Activated CD4-positive, alpha-beta memory T cell treated with anti-CD3 and anti-CD28 coated beads for 36 hours (primary cell): ENCODE measurements at regions not wholly inside any gene's neighbourhood (a gene's known extent, or its start where the extent isn't known, plus 50 kb on each side); places are given as distances from the start of the nearest gene placed in this dataset.

ENCODE experiments used
- CTCF ChIA-PET: fragments of 350-600 bp; sonication (Branson Sonifier 250); formaldehyde crosslinking; loops from one replicate; lab custom pipeline; 2021; ENCODE audit warnings: antibody characterized with exemption, inconsistent platforms; lab: Charles Lee
- POLR2A ChIA-PET: fragments of 350-600 bp; sonication (Branson Sonifier 250); formaldehyde crosslinking; loops from one replicate; lab custom pipeline; 2021; ENCODE audit warnings: antibody characterized with exemption; lab: Charles Lee
- DNase-seq: peaks from one replicate; pipeline ENCODE4 v3.0.0-alpha.2; 2020
- H3K27ac Mint-ChIP-seq: one replicate; pipeline ENCODE4 v1.8.0; 2021; ENCODE audit warnings: mixed read lengths
- H3K27me3 Mint-ChIP-seq: one replicate; pipeline ENCODE4 v1.8.0; 2021; ENCODE audit warnings: mixed read lengths
- H3K36me3 Mint-ChIP-seq: one replicate; pipeline ENCODE4 v1.8.0; 2021; ENCODE audit warnings: mixed read lengths
- H3K4me1 Mint-ChIP-seq: one replicate; pipeline ENCODE4 v1.8.0; 2021; ENCODE audit warnings: low read depth, mixed read lengths
- H3K4me3 Mint-ChIP-seq: one replicate; pipeline ENCODE4 v1.8.0; 2021; ENCODE audit warnings: mild to moderate bottlenecking, mixed read lengths
- H3K9me3 Mint-ChIP-seq: one replicate; pipeline ENCODE4 v1.8.0; 2021; ENCODE audit warnings: mixed read lengths
- intact Hi-C: fragments of 100-400 bp; cut with micrococcal nuclease; formaldehyde crosslinking; loops from one replicate; pipeline ENCODE4 v1.15.1; 2023

DNA sequence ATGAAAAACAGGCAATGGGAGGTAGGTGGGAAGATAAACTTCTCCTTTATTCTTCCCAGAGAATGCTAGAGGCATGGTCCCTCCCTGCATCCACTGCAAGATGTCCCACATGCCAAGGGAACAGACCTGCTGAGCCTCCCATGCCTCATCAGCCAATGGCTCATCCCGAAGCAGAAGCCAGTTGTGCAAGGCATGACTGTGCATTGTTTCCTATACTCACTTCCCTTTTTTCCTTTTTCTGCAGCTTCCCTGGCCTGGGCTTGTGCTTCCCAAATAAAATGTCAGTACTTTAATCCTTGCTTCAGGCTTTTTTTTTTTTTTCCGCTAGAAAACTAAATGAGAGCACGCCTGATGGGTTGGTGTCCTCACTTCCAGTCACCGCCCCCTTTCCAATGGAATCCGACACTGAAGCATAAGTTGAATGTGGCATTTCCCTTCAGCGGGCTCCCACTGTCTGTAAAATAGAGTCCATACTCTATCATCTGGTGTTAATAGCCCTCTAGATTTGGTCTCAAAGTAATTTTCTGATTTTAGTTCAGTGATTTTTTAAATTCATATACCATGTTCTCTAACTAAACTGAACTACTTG, 239.0 kb upstream of the JADE1 start:
- H3K27ac Mint-ChIP-seq, result no peak overlapping the region
- CTCF ChIA-PET, result no interaction called here
- no peaks in the 10 kb centered on the region for H3K4me1 Mint-ChIP-seq
- intact Hi-C loops, result loop anchor here (5.0 to 10.0 kb wide), 4 partner anchors 104 to 522 kb away; partner anchors contain the start of gene SCLT1
- H3K27me3 Mint-ChIP-seq, result peaks cover 14% of the 10 kb centered on the region
- H3K9me3 Mint-ChIP-seq, result no peaks in the 10 kb centered on the region
- no peaks in the 10 kb centered on the region for H3K36me3 Mint-ChIP-seq
- no peak for DNase-seq
- POLR2A ChIA-PET, result no interaction called here
- H3K4me3 Mint-ChIP-seq, result no peak overlapping the region

DNA sequence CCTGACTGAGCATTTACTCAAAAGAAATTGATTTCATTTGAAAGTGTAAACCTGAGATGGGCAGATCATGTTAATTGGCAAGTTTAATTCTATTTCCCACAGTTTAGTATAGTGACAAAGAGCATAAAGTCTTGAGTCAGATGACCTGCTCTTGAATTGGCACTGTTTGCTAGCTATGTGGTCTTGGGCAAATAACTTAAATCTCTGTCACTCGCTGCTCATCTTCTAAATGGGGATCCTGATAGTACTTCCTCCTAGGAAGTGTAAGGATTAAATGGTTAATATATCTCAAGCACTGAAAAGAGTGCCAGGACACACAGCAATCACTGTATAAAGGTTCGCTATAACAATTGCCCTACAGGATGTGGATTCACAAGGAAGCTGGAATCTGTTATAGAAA, 242.8 kb upstream of the JADE1 start:
- POLR2A ChIA-PET, result no interaction called here
- Mint-ChIP-seq H3K9me3 (no peaks in the 10 kb centered on the region), H3K27me3 (peaks cover 16% of the 10 kb centered on the region), H3K4me1 (no peaks in the 10 kb centered on the region), H3K36me3 (no peaks in the 10 kb centered on the region), H3K27ac (no peak overlapping the region), H3K4me3 (no peak overlapping the region)
- CTCF ChIA-PET, result no interaction called here
- intact Hi-C loops, result no loop called here
- no peak for DNase-seq

GRCh38 chr4:128565565-128566186, 243.8 kb upstream of the JADE1 start:
- CTCF ChIA-PET, result no interaction called here
- H3K4me3 Mint-ChIP-seq, result no peak overlapping the region
- H3K36me3 Mint-ChIP-seq, result no peaks in the 10 kb centered on the region
- H3K9me3 Mint-ChIP-seq, result no peaks in the 10 kb centered on the region
- H3K27ac Mint-ChIP-seq, result no peak overlapping the region
- POLR2A ChIA-PET, result no interaction called here
- intact Hi-C loops, result no loop called here
- peaks cover 13% of the 10 kb centered on the region for H3K27me3 Mint-ChIP-seq
- H3K4me1 Mint-ChIP-seq, result no peaks in the 10 kb centered on the region
- peak; percentile 42 for DNase-seq

DNA sequence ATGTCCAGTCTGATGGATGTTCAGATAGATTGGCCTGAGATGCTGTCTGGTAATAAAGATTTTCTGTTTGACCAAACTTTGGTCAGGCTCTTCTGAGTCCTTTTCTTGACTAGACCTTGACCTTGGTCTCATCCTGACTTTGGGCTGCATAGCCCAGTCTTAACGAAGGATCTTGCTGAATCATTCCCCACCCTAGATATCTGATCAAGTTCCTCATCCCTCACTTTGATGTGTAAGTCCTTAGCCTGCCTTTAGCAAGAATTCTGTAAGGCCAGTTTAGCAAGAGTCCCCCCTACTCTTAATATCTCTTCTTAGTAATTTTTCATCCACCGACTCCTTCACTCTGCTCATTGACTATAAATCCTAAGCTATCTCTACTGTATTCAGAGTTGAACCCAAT, 244.4 kb upstream of the JADE1 start:
- CTCF ChIA-PET, result interaction anchor here (1.5 kb wide), 1 partner anchor 12 kb away, joined by 3 read pairs; no protein-coding TSS in a partner anchor
- H3K36me3 Mint-ChIP-seq, result no peaks in the 10 kb centered on the region
- H3K27ac Mint-ChIP-seq, result no peak overlapping the region
- POLR2A ChIA-PET, result interaction anchor here (0.6 kb wide), 1 partner anchor 54 kb away, joined by 3 read pairs; no protein-coding TSS in a partner anchor
- H3K4me1 Mint-ChIP-seq, result no peaks in the 10 kb centered on the region
- no peak for DNase-seq
- H3K27me3 Mint-ChIP-seq, result peaks cover 12% of the 10 kb centered on the region
- intact Hi-C loops, result no loop called here
- no peak overlapping the region for H3K4me3 Mint-ChIP-seq
- H3K9me3 Mint-ChIP-seq, result no peaks in the 10 kb centered on the region

GRCh38 chr4:128564081-128564630, 245.3 kb upstream of the JADE1 start:
- peaks cover 12% of the 10 kb centered on the region for H3K27me3 Mint-ChIP-seq
- intact Hi-C loops, result no loop called here
- no peaks in the 10 kb centered on the region for H3K9me3 Mint-ChIP-seq
- CTCF ChIA-PET, result interaction anchor here (1.5 kb wide), 1 partner anchor 13 kb away, joined by 3 read pairs; no protein-coding TSS in a partner anchor
- H3K27ac Mint-ChIP-seq, result no peak overlapping the region
- no peaks in the 10 kb centered on the region for H3K4me1 Mint-ChIP-seq
- POLR2A ChIA-PET, result interaction anchor here (0.6 kb wide), 1 partner anchor 53 kb away, joined by 3 read pairs; no protein-coding TSS in a partner anchor
- H3K4me3 Mint-ChIP-seq, result no peak overlapping the region
- H3K36me3 Mint-ChIP-seq, result no peaks in the 10 kb centered on the region
- DNase-seq, result no peak

- Mint-ChIP-seq H3K27ac (no peak overlapping the region), H3K27me3 (peaks cover 4% of the 10 kb centered on the region), H3K36me3 (no peaks in the 10 kb centered on the region), H3K9me3 (no peaks in the 10 kb centered on the region), H3K4me1 (no peaks in the 10 kb centered on the region), H3K4me3 (no peak overlapping the region)
- DNase-seq, result no peak
- ChIA-PET POLR2A (no interaction called here), CTCF (interaction anchor here (1.4 kb wide), 1 partner anchor 14 kb away, joined by 5 read pairs; no protein-coding TSS in a partner anchor)
- intact Hi-C loops, result no loop called here
Observed at GRCh38 chr4:128560754-128561495, 248.6 kb upstream of the JADE1 start.

- Mint-ChIP-seq H3K4me1 (peaks cover 1% of the 10 kb centered on the region), H3K4me3 (no peak overlapping the region), H3K27ac (no peak overlapping the region), H3K9me3 (no peaks in the 10 kb centered on the region), H3K27me3 (peaks cover 2% of the 10 kb centered on the region), H3K36me3 (no peaks in the 10 kb centered on the region)
- intact Hi-C loops, result loop anchor here (10.0 kb wide), 1 partner anchor 274 kb away; the partner anchor contains the start of gene PGRMC2
- ChIA-PET POLR2A (no interaction called here), CTCF (interaction anchor here (1.6 kb wide), 1 partner anchor 16 kb away, joined by 5 read pairs; no protein-coding TSS in a partner anchor)
- no peak for DNase-seq
Observed at GRCh38 chr4:128558896-128559679, 250.4 kb upstream of the JADE1 start.

DNA sequence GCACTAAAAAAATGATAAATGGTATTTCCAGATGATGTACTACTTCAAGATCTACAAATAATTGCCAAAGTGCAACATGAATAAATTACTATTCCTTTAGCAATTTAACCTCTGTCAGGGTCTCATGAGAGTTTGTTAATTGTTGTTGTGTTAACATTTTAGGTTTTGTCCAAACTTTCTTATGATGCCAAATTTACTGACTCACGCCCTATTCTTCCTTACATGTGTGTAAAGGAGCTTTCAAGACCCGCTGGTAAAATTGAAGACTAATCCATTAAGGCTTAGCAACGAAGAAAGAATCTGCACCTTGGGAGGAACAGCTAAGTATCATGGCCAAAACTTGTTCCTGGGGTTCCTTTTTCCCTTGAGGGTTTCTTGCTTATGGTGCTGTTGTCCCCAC, 252.7 kb upstream of the JADE1 start:
- Mint-ChIP-seq H3K4me1 (peaks cover 14% of the 10 kb centered on the region), H3K36me3 (no peaks in the 10 kb centered on the region), H3K27ac (no peak overlapping the region), H3K27me3 (peaks cover 9% of the 10 kb centered on the region), H3K9me3 (no peaks in the 10 kb centered on the region), H3K4me3 (no peak overlapping the region)
- DNase-seq, result no peak
- ChIA-PET POLR2A (no interaction called here), CTCF (interaction anchor here (2.3 kb wide), 1 partner anchor 18 kb away, joined by 6 read pairs; no protein-coding TSS in a partner anchor)
- intact Hi-C loops, result loop anchor here (10.0 kb wide), 1 partner anchor 272 kb away; the partner anchor contains the start of gene PGRMC2

DNA sequence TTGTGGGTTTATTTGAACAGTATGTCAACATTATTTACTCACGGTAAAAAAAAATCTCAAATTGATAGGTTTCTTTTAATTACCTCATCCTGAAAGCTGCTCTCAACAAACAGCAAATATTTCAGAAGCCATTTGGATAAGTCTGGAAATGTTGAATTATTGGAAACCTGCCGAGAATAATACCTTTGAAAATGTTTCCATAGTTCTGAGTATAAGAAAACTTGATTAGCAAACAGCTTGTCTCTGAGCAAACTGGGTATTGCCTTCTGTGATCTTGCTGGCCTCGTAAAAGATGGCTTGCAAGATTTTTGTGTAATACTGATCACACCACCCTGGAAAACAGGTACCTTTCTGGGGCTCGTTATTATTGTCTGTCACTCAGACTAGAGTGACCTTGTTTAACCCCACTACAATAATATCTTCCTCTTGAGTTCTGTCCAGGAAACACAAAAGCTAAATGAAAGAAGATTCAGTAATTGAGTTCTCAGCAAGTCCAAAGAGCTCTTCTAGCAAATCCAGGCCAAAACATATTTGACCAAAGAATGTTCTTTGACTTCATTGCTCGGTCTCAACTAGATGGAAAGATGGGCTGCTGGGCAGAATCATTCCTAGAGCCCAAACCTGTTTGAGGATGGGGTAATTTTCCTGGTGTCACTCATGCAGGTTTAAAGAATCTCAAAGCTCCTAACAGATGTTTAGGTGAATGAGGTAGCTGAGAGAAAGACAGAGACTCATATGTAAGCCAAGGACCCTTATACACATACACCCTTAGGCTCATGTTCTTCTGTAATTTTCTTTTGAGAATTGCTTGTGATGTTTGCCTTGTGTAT, 255.6 kb upstream of the JADE1 start:
- Mint-ChIP-seq H3K27ac (no peak overlapping the region), H3K4me1 (peaks cover 14% of the 10 kb centered on the region), H3K9me3 (no peaks in the 10 kb centered on the region), H3K4me3 (peak overlapping the region; percentile 84), H3K27me3 (peaks cover 12% of the 10 kb centered on the region), H3K36me3 (no peaks in the 10 kb centered on the region)
- no peak for DNase-seq
- CTCF ChIA-PET, result interaction anchor here (0.7 to 3.8 kb wide), 2 partner anchors 21 to 25 kb away, joined by 3 to 21 read pairs; no protein-coding TSS in a partner anchor
- POLR2A ChIA-PET, result no interaction called here
- intact Hi-C loops, result loop anchor here (1.0 to 10.0 kb wide), 4 partner anchors 40 to 269 kb away; partner anchors contain the start of gene PGRMC2

GRCh38 chr4:128552586-128552907, 257.0 kb upstream of the JADE1 start:
- ChIA-PET CTCF (interaction anchor here (3.8 kb wide), 1 partner anchor 22 kb away, joined by 21 read pairs; no protein-coding TSS in a partner anchor), POLR2A (interaction anchor here (0.7 kb wide), 1 partner anchor 257 kb away, joined by 3 read pairs; the partner anchor contains the start of gene JADE1)
- Mint-ChIP-seq H3K4me3 (peak overlapping the region; percentile 84), H3K36me3 (no peaks in the 10 kb centered on the region), H3K4me1 (peaks cover 14% of the 10 kb centered on the region), H3K27ac (no peak overlapping the region), H3K27me3 (peaks cover 12% of the 10 kb centered on the region), H3K9me3 (no peaks in the 10 kb centered on the region)
- intact Hi-C loops, result loop anchor here (5.0 to 10.0 kb wide), 2 partner anchors 260 to 268 kb away; partner anchors contain the start of gene PGRMC2
- no peak for DNase-seq
